Activated CD8-positive, alpha-beta memory T cell treated with anti-CD3 and anti-CD28 coated beads, Interleukin-2, amount 50 U/mL, for 48 hours (primary cell): ENCODE measurements at regions not wholly inside any gene's neighbourhood (a gene's known extent, or its start where the extent isn't known, plus 50 kb on each side); places are given as distances from the start of the nearest gene placed in this dataset.

ENCODE experiments used
- DNase-seq: peaks from one replicate; pipeline ENCODE4 v3.0.0-alpha.2; 2020

DNA sequence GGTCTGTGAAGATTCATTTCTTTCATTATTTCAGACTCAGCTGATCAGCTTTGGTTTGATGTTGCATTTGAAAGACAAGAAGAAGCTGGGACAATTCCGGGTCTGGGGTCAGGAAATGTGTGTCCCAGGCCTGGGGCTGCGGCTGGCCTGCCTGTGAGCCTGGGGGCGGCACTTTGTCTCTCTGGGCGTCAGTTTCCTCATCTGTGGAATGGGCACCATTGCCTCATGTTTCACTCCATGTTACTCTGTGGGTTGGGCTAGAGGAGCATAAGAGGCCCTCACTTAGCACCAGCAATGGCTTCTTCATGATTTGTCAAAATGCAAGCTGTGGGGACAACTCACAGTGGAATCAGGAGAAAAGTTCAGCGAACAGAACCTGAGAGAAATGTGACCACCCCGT is 570.1 kb downstream of the VRK1 start:
- DNase-seq = no peak

DNA sequence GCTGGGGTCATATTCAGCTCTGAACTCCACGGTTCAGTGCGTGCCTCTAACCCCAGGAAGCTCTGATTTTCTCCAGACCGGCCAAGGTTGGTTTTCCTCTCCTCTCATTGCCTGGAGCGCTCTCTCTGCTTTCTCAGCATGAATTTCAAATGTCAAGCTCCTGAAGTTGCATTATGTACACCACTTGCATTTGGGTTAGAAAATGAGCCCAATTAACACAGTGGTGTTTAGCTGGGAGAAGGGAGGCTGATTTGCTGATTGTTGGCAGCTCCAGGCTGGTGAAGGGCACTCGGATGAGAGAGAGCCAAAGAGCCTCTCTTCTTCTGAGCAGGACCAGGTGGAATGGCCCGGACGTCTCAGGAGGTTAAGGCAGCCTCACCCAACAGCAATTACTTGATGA is 570.9 kb downstream of the VRK1 start:
- DNase-seq = no peak

DNA sequence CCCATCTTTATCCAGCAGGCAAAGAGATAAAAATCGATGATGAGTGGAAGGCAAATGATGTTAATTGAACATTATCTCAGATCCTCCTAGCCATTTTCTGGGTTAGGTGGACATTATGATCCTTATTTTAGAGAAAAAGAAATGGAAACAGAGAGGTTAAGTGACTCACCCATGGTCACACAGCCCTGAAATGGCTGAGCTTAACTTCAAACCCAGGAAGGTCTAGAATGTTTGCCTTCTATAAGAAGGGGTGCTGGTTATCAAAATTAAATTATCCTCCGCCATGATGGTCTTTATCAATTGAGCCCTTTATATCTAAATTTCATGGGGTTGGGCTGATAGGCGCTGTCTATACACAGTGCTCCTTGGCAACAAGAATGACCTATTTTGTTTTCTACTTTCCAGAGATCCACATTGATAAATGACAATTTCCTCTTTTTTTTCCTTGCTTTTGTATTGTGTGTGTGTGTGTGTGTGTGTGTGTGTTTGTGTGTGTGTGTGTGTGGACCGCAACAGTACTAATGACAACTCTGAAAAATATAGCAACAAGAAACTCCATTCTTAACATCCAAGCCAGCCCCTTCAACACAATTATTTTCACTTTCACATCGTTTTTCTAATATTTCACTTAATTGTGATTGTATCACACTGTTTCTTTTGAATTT is 571.9 kb downstream of the VRK1 start:
- DNase-seq = no peak

DNA sequence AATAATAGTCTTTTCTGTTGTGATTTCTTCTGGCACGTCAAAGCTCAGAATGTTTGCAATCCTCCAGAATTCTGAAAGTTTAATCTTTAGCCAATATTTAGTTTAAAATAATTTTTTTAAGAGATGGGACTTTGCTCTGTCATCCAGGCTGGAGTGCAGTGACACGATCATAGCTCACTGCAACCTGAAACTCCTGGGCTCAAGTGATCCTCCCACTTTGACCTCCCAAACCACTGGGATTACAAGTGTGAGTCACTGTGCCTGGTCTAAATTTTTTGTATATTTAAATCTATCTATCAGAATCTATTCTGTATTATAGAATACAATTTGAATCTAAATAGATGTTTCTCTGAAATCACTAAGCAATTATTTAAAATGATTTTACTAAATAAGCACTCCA is 572.7 kb downstream of the VRK1 start:
- DNase-seq = no peak

DNA sequence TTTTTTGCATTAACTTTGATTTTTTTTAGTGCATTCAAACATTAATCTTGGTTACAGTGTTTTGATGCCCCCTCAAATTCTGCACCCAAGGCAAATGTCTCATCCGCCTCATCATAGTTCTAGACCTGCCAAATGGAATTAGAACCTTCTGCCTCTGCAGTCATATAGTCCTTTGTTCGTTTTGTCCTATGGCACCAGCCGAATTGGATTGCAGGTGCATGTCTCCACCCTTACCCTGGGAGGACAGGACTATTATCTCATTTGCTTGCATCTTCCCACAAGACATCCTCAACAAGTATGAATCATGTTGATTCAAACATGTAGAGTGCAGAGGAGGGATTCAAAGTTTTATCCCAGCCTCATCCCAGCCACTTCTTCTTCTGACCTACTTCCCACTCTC is 579.1 kb downstream of the VRK1 start:
- DNase-seq = no peak

DNA sequence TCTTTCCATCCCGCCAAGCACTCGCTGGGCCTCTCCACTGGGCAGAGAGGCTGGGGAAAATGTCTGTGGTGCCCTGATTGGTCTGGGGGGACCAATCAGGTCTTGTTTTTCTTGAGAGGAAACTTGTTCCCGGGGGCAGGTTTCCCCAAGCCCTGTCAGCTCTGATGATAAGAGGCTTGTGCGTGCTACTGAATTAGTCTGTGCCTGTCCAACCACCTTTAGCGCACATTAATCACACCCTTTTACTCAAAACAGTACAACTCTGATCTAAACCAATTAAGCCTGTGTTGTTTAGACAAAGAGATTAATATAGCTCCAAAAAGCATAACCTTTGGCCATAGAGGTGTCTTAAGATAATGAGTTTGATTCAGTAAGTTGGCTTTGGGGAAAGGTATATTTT is 580.4 kb downstream of the VRK1 start:
- no peak for DNase-seq

DNA sequence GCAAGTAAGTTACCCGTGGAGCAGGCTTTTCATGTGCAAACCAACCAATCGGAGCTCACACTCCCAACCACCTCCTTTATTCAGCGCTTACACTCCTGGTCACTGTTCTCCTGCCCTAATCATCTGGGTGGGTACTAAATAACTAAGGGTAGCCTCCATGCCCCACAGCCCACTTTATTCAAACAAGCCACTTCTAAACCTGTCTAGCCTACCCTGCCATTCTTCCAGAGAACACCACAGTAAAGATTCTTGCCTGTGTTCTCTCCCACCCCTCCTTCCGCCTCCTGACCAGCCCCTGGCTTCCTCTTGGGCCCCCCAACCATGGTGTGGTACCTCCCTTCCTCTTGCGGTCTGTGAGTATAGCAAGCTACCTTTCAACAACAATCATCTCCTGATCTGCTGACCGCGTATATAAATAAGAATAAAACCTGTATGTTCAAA is 581.9 kb downstream of the VRK1 start:
- peak; percentile 60 for DNase-seq

DNA sequence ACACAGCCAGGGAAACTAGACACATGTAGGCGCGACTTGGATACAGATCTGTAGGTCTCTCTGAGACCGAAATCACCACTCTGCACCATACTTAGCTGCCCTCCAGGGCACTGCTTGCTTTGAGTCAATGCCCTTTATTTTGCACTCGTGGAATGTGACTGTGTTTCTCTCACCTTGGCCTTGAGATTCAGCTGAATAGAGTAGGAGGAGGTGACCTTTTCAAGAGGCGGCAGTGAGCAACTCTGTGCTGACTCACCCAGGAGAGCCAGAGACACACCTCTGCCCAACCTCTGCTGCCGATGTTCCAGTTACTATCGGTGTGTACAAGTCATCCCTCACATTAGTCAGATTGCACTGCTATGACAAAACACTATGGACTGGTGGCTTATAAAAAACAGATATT is 583.4 kb downstream of the VRK1 start:
- peak; percentile 78 for DNase-seq

DNA sequence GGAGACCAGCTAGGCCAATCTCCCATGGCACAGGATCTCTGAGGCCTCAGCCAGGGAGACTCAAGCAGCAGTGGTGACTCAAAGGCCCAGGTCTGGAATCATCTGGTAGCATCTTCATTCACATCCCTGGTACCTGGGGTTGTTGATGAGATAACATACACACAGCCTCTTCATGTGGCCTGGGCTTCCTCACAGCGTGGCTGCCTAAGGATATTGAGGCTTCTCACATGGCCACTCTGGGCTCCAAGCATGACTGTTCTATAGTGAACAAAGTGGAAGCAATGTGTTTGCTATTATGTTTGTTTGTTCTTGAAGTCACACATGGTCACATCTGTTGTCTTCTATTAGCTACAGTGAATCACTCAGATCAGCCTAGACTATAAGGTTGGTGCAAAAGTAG is 584.1 kb downstream of the VRK1 start:
- no peak for DNase-seq

DNA sequence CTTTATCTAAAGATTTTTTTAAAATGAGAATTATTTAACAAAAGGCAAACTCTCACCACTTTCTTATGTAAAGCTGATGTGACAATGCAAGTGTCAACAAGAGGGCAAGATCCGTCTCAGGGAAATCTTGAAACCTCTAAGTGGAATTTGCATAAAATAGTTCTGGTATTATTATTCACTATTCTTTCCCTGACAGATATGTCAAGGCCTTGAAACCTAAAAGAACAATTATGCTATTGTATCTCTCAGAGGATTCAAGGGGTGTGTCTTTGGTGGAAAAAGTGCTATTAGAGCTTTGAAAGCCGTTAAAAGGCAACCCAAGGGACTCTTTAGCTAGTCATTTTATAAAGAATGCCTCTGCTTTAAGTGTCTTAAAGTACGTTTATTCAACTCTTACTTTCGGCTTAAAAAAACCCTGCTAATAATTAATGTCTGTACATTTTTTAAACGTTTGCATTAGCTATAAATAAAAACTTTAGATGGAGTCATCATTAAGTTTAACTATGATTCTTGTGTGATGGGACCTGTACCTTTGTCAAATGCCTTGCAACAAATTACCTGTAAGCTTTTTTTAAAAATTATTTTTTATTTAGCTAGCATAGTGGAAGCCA is 585.5 kb downstream of the VRK1 start:
- DNase-seq = no peak

DNA sequence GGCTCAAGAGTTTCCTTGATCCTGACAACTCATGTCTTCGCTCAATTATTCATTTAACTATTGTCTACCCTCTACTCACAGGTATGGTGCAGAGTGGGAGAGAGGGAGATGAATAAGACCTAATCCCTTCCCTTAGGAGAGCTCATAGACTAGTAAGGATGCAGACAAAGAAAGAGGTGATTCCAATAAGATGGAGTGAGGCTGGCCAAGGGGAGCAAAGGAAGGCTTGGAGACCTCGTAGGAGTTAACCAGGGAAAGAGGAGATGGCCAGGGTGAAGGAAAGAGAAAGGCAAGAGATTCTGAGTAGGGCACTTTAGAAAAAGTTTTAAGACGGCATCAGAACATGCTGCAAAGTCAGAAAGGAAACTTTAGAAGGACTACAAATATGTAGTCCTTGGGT is 588.5 kb downstream of the VRK1 start:
- no peak for DNase-seq

DNA sequence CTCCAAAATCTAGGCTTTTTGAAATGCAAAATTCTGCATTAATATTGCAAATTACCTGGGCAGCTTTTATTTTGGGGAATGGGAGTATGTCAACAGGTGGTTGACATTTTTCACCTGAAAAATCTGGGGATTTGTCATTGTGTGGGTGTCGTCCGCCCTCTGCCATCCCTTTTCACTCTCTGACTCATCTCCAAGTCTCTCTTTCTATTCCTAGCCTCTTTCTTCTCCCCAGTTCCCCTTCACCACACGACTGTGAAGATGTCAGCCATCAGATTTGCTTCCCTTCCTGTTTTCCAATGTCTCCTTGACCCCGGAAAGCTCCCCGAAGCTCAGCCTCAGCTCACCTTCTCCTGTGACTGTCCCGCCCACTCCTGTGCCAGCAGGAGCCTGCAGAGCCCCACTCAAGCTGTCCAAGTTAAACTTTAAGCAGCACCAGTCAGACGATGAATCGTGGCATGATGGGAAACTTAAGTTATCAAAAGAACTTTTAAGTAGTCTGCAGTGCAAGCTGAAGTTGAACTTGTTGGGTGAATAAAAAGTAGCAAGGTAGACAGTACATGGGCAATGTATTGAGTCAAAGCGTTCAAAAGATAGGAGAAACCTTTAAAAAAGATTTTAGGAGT is 590.2 kb downstream of the VRK1 start:
- no peak for DNase-seq

DNA sequence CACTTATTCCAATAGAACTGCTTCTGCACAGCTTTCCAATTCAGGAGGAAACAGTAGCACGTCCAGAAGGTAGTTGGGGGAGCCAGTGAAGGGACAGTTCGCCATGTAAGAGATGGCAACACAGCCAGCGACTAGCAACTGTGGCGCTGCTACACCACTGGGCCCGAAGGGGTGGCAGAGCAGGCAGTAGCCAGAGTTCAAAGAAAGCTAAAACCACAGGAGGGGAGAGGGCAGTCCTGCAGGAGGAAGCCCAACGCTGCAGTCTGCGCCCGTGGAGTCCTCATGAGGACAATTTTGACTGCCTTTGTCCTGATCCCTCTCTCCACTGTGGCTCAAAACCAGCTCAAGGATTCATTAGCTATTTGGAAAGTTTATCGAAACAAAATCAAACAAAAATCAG is 591.2 kb downstream of the VRK1 start:
- DNase-seq = no peak

DNA sequence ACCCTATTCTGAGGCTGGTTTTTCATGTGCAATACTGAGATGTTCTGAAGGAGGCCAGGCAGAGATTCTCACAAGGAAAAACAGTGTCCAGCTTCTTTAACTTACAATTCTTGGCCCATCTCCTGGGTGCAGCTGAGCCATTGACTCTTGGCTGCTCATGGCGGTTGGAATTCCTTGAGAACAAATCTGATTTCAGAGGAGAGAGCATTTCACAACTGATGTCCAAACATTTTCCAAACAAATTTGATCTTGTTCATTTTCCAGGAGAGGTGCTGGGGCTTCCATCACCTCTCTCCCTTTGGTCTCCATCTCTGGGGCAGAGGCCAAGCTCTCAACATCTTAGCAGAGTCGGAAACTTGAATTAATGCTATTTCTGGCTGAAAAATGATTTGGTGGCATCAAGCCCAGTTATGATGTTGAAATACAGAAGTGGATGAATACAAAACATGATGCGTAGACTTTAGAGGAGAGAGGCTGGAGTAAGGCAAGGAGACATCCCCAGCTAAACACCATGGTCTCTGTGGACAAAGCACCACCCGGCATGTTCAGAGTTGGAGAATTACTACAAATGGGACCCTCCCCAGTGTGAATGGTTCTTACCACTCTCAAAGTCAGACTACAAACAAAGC is 593.0 kb downstream of the VRK1 start:
- DNase-seq = no peak

DNA sequence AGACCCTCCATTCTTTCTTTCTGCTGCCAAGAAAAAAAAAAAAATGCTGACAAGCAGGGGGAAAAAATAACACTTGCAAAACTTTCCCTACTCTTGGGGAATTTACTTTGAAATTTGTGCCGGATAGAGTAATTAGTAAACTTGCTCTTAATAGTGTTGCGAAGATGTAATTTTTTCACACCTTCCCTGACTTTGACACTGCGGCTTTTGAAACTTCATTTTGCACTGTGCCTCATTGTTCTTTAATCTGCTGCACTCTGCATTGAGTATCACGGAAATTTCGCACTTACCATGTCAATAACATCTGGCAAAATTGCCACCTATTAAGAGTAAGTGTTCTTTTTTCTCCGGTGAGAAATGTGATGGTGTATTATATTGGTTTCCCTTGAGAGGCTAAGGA is 596.1 kb downstream of the VRK1 start:
- no peak for DNase-seq

DNA sequence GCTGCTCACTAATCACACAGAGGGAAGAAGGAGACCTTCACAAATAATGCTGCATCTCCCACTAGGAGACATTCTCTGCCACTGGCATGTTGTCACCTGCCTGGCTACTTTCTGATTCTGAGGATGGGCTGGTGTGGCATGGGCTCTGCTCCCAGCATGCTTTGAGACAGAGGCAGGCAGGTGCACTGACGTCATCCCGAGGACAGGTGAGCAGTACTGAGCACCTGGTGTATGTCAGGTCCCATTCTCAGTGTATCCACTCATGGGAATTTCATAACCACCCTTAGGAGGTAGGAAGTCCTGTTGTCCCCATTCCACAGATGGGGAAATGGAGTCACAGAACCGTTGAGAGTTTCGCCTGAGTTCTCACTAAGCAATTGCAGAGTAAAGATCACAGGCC is 597.9 kb downstream of the VRK1 start:
- DNase-seq = no peak

DNA sequence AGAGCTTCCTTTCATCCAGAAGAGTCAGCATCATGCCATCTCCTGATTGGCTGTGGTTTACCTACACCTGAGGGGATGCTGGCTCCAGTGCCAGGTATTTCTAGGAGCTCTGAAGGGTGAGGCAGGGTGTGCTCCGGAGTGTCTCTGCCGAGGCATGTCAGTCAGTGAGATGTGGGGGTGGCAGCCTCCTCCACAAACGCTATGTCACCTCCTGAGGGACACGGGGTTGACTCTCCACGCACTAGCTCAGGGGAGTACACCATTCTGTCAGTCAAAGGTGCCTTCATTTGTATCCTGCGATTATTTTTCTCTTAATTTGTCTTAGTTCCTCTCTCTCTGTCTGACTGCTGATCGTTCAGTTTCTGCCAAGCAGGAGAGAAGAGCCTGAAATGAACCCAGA is 604.5 kb downstream of the VRK1 start:
- DNase-seq = no peak

DNA sequence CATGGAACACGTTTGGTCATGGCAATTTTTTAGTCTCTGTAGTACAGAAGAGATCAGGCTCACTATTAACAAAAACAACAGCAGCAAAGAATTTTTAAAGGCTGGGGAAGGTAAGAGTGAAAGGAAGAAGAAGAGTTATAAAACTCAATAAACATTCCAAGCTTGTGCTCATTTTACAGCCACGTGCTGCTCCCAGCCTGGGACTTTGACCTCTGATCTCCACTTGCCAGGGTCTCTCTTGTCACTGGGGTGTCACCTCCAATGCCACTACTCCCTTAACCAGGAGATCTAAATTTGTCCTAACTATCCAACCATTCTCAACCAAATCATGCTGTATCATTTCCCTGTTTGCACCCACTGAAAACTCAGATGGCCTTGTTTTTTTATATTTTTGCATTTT is 605.1 kb downstream of the VRK1 start:
- DNase-seq = no peak

DNA sequence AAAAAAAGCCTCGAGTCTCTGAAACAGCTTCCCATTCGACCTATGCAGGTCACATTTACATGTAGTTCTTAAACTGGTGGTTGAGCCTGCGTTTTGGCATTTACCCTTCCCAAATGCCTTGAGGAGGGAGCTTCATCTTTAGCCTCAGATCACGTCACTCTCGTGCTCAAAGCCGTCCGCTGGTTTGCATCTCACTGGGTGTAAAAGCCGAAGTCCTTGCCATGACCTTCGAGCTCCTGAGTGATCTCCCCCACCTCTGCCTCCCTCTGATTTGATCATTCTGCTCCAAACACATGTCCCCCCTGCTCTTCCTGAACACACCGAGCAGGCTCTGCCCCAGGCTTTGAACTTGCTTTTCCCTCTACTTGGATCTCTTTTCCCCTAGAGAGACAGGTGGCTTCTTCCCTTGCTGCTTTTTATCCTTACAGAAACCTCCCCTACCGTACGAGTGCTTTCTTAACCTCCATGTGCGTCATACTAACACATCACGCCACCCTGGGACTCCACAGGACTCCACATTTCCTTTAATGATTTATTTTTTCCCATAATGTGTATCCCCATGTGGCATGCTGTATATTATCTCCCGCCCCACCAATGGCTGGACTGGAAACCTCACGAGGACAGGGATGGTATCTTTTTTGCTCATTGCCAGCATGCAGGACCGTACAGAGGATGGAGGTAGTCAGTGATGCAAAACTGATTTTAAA is 610.7 kb downstream of the VRK1 start:
- DNase-seq = no peak

DNA sequence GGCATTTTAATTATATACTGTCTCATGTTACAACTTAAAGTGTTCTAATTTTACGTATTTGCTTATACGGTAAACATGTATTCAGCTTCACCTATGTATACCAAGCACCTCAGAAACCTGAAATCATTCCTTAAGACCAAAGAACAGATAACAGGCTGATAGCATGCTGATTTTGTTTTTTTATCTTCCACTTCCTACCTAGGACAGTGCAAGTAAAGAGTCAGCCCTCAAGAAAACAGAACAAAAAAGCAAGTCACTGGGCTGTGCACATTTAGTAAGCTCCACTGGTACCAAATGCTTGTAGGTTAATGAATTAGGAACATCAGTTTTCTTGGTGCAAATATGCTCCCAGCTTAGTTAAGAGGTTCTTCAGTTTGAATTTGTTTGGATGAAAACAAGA is 611.3 kb downstream of the VRK1 start:
- no peak for DNase-seq

DNA sequence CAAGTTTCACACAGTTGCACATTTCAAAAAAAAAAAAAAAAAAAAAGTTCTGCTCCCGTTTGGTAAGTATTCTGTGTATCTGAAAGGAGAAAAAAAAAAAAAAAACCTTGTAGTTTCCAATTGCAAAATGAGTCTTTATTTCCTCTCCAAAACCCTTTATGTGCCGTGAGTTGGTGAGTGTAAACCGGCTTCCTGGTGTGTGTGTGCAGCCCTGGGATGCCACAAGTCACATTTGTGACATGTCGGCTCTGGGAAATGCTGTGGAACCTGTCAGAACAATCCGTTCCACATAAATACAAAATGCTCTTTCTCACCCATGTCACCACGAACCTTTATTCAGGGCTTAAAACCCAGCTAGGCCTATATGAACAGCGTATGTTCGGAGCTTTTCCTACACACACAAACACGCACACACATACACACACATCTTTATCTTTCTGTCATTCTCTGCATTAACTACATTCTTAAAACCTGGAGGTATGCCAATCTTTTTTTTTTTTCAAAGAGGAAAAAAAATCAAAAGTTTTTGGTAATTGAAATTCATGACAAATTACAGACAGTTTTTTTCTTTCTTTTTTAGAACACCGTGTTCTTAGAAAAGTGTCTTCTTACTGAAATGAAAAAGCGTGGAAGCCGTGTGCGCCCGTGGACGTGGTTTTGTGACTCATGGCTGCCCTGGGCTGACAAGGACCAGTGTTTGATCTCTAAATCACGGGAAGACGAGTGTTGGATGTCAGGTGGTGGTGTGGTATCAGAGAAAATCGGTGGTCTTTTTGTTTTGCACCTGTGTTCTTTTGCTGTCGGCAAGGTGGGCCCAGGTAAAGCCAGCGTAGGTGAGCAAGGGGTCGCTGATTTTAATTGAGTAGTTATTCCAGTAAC is 612.0 kb downstream of the VRK1 start:
- DNase-seq = peak; percentile 62
